ENCODE measurements at regions not wholly inside any gene's neighbourhood (a gene's known extent, or its start where the extent isn't known, plus 50 kb on each side); places are given as distances from the start of the nearest gene placed in this dataset.
"Not testable (repeated sequence)": the region's sequence is repeated elsewhere in the genome, so short reads cannot be mapped to it uniquely, and the experiment has no call there.

DNA sequence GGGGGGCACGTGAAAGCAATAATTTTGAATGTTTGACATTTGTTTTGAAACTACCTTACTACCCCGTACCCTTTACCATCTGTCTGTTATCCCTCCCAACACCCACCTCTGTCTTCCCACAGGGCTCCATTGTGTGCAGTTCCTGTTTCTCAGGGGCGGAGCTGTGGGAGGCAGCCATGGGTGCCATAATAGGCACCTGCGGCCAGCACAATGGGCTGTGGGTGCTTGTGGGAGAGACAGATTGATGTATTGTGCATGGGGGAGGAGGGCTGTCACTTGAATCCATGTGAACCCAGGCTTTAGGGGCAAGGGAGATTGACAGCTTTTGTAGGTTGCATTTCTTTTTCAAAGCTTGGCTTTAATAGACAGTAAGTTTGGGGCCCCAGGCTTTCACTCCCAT, 122.6 kb upstream of the CXorf66 start:
- no peak for DNase-seq (ENCODE audit: low spot score)
- Histone ChIP-seq H3K79me2 (no peaks in the 10 kb centered on the region), H3K4me3 (no peak overlapping the region), H2AFZ (no peak overlapping the region), H3K4me1 (ENCODE audit: insufficient read depth) (no peaks in the 10 kb centered on the region), H3K27ac (no peak overlapping the region), H3K4me2 (no peak overlapping the region), H3K36me3 (replicated peaks; ENCODE audit: insufficient read depth, low read depth) (no peaks in the 10 kb centered on the region), H3K9me3 (ENCODE audit: low read depth) (no peaks in the 10 kb centered on the region), H3K9me2 (replicated peaks; ENCODE audit: insufficient read depth) (no peaks in the 10 kb centered on the region), H4K20me1 (ENCODE audit: insufficient read depth, poor library complexity, severe bottlenecking) (no peaks in the 10 kb centered on the region), H3K27me3 (peaks cover 7% of the 10 kb centered on the region)
- WGBS (ENCODE audit: low lambda C conversion rate, missing lambda C conversion rate), result 80% methylated on average over 4 of the region's 4 CpGs
- TF ChIP-seq, protein P1, sequence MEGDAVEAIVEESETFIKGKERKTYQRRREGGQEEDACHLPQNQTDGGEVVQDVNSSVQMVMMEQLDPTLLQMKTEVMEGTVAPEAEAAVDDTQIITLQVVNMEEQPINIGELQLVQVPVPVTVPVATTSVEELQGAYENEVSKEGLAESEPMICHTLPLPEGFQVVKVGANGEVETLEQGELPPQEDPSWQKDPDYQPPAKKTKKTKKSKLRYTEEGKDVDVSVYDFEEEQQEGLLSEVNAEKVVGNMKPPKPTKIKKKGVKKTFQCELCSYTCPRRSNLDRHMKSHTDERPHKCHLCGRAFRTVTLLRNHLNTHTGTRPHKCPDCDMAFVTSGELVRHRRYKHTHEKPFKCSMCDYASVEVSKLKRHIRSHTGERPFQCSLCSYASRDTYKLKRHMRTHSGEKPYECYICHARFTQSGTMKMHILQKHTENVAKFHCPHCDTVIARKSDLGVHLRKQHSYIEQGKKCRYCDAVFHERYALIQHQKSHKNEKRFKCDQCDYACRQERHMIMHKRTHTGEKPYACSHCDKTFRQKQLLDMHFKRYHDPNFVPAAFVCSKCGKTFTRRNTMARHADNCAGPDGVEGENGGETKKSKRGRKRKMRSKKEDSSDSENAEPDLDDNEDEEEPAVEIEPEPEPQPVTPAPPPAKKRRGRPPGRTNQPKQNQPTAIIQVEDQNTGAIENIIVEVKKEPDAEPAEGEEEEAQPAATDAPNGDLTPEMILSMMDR (IDR thresholded peaks at IDR 0.05; ENCODE audit: poor library complexity), result no peak
- TF ChIP-seq EZH2phosphoT487 (IDR thresholded peaks at IDR 0.05; ENCODE audit: low read depth, severe bottlenecking, unreplicated experiment) (no peak), EZH2 (IDR thresholded peaks at IDR 0.05; ENCODE audit: borderline replicate concordance) (no peak)

DNA sequence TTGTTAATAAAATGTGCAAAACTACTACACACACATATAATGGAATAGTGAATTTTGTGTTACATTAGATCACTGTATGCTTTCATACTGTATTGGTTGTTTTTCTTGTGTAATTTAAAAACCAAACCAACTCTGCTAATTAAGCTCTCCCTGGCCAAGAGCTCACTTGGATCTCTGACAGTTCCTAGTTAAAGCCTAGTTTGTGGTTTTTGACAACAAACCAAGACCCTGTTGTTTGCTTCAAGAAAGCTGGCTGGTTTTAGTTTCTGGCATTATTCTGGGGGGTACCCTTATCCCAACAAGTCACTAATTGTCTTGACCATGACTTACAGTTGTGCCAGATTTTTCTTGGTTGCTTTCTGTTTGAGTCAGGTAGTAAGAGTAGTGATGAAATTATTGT, 121.4 kb upstream of the CXorf66 start:
- Histone ChIP-seq H3K4me1 (ENCODE audit: insufficient read depth) (no peaks in the 10 kb centered on the region), H3K27ac (no peak overlapping the region), H3K4me2 (no peak overlapping the region), H3K36me3 (replicated peaks; ENCODE audit: insufficient read depth, low read depth) (no peaks in the 10 kb centered on the region), H3K9me2 (replicated peaks; ENCODE audit: insufficient read depth) (no peaks in the 10 kb centered on the region), H2AFZ (no peak overlapping the region), H3K4me3 (no peak overlapping the region), H3K27me3 (peaks cover 7% of the 10 kb centered on the region), H3K9me3 (ENCODE audit: low read depth) (no peaks in the 10 kb centered on the region), H4K20me1 (ENCODE audit: insufficient read depth, poor library complexity, severe bottlenecking) (no peaks in the 10 kb centered on the region), H3K79me2 (no peaks in the 10 kb centered on the region)
- TF ChIP-seq EZH2 (IDR thresholded peaks at IDR 0.05; ENCODE audit: borderline replicate concordance) (no peak), EZH2phosphoT487 (IDR thresholded peaks at IDR 0.05; ENCODE audit: low read depth, severe bottlenecking, unreplicated experiment) (no peak)
- TF ChIP-seq, protein P1 (IDR thresholded peaks at IDR 0.05; ENCODE audit: poor library complexity), result no peak
- no peak for DNase-seq (ENCODE audit: low spot score)

DNA sequence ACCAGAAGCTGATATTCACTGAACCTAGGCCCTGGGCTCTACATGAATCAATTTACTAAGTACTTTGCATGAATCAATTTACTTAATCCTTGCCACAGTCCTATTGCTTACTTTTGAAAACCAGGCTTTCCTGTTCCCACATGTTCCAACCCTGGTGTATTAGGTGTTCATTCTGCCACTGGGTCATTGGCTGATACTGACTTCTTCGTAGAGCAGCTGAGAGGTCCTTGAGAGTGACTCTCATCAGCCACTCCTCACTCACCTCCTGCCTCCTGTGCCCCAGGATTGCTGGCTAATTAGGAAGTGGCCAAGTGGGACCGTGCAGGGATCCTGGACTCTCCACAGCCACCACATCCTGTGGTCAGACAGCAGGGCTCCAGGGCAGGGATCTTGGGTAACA, 109.5 kb upstream of the CXorf66 start:
- H3K27ac ChIP-seq; H4K20me1 ChIP-seq (ENCODE audit: insufficient read depth, poor library complexity, severe bottlenecking); H3K4me3 ChIP-seq; H3K4me1 ChIP-seq (ENCODE audit: insufficient read depth); H3K4me2 ChIP-seq; H3K36me3 ChIP-seq (replicated peaks; ENCODE audit: insufficient read depth, low read depth); H2AFZ ChIP-seq; H3K9me2 ChIP-seq (replicated peaks; ENCODE audit: insufficient read depth); H3K79me2 ChIP-seq; H3K9me3 ChIP-seq (ENCODE audit: low read depth); DNase-seq (ENCODE audit: low spot score); H3K27me3 ChIP-seq: not testable (repeated sequence)
- WGBS (ENCODE audit: low lambda C conversion rate, missing lambda C conversion rate), result no CpG with 5 or more reads among the region's 2 CpGs

DNA sequence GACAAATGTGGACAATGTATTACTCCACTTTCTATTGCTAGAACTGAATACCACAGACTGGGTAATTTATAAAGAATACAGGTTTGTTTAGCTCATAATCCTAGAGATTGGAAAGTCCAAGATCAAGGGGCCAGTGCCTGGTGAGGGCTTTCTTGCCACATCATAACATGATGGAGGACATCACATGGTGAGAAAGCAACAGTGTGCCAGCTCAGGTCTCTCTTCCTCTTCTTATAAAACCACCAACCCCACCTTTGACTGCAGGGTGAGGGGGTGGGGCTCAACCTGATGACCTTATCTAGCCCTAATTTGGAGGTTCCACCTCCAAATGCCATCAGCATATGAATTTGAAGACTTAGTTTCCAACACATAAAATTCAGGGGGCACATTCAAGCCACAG, 105.7 kb upstream of the CXorf66 start:
- DNase-seq (ENCODE audit: low spot score), result no peak
- no peaks in the 10 kb centered on the region for H4K20me1 ChIP-seq (ENCODE audit: insufficient read depth, poor library complexity, severe bottlenecking)
- no peak overlapping the region for H2AFZ ChIP-seq
- no peak for TF ChIP-seq EZH2 (IDR thresholded peaks at IDR 0.05; ENCODE audit: borderline replicate concordance)
- TF ChIP-seq EZH2phosphoT487 (IDR thresholded peaks at IDR 0.05; ENCODE audit: low read depth, severe bottlenecking, unreplicated experiment), result no peak
- TF ChIP-seq, protein P1 (IDR thresholded peaks at IDR 0.05; ENCODE audit: poor library complexity), result no peak
- no peaks in the 10 kb centered on the region for H3K9me2 ChIP-seq (replicated peaks; ENCODE audit: insufficient read depth)
- no peaks in the 10 kb centered on the region for H3K27me3 ChIP-seq
- H3K4me3 ChIP-seq, result no peak overlapping the region
- no peak overlapping the region for H3K27ac ChIP-seq
- H3K9me3 ChIP-seq (ENCODE audit: low read depth), result no peaks in the 10 kb centered on the region
- H3K79me2 ChIP-seq, result no peaks in the 10 kb centered on the region
- H3K4me2 ChIP-seq, result no peak overlapping the region
- H3K4me1 ChIP-seq (ENCODE audit: insufficient read depth), result no peaks in the 10 kb centered on the region
- no peaks in the 10 kb centered on the region for H3K36me3 ChIP-seq (replicated peaks; ENCODE audit: insufficient read depth, low read depth)
